Gastroesophageal sphincter (tissue), 4 donors: ENCODE measurements at regions not wholly inside any gene's neighbourhood (a gene's known extent, or its start where the extent isn't known, plus 50 kb on each side); places are given as distances from the start of the nearest gene placed in this dataset.
A peak's percentile ranks its signal among the peaks of the same experiment; 100 is the strongest.
"Not testable (repeated sequence)": the region's sequence is repeated elsewhere in the genome, so short reads cannot be mapped to it uniquely, and the experiment has no call there.

Experiments used
- ATAC-seq: fragments of 150-250 bp; one replicate; pipeline ENCODE4 v1.9.1; 2016; ENCODE audit warnings: mild to moderate bottlenecking, moderate library complexity
- H3K27ac ChIP-seq, 4 donors: fragments of 200-600 bp; sonication (generic) in 3 of 4; 1 replicate in 3 of 4; 2 replicates in 1 of 4; pipeline ENCODE4 v1.5.1; 2016 to 2019
- H3K27me3 ChIP-seq: fragments of 200-600 bp; sonication (generic); one replicate; pipeline ENCODE4 v1.5.1; 2019
- H3K36me3 ChIP-seq, 2 donors: fragments of 200-600 bp; sonication (generic); one replicate each; pipeline ENCODE4 v1.5.1; 2019; ENCODE audit warnings: control low read depth in 1 of 2
- H3K4me1 ChIP-seq, 3 donors: fragments of 200-600 bp; sonication (generic); 1 replicate in 2 of 3; 2 replicates in 1 of 3; pipeline ENCODE4 v1.5.1; 2016 to 2019; ENCODE audit warnings: control low read depth in 2 of 3
- H3K4me3 ChIP-seq, 2 donors: fragments of 200-600 bp; sonication (generic); one replicate each; pipeline ENCODE4 v1.5.1; 2019; ENCODE audit warnings: mild to moderate bottlenecking in 1 of 2, moderate library complexity in 1 of 2
- H3K9me3 ChIP-seq, 3 donors: fragments of 200-600 bp; sonication (generic); one replicate each; pipeline ENCODE4 v1.5.1; 2017 to 2019; ENCODE audit warnings: control low read depth in 2 of 3
- CTCF ChIP-seq, 4 experiments: fragments of 200-600 bp in 2 of 4; fragments of 450-650 bp in 2 of 4; sonication (generic) in 1 of 4; IDR thresholded peaks; one replicate each; pipeline ENCODE4 v1.5.1; 2017 to 2019; ENCODE audit warnings: antibody characterized with exemption in 4 of 4, mild to moderate bottlenecking in 2 of 4, moderate library complexity in 2 of 4
- EP300 ChIP-seq: sonication (generic); formaldehyde crosslinking; IDR thresholded peaks from one replicate; pipeline ENCODE4 v1.6.1; 2017; ENCODE audit warnings: antibody characterized with exemption, mild to moderate bottlenecking
- POLR2A ChIP-seq, 2 donors: fragments of 450-650 bp; IDR thresholded peaks; one replicate each; pipeline ENCODE4 v1.6.1; 2017; ENCODE audit warnings: antibody characterized with exemption in 2 of 2, mild to moderate bottlenecking in 2 of 2, moderate library complexity in 1 of 2
- POLR2AphosphoS5 ChIP-seq: sonication (generic); formaldehyde crosslinking; IDR thresholded peaks from one replicate; pipeline ENCODE4 v1.6.1; 2017; ENCODE audit warnings: antibody characterized with exemption
- WGBS, 2 donors: methylation state at CpG; one replicate each; pipeline ENCODE4 v1.1.5; 2018; ENCODE audit warnings: low coverage in 1 of 2; 5-methylcytosine and 5-hydroxymethylcytosine counted together

DNA sequence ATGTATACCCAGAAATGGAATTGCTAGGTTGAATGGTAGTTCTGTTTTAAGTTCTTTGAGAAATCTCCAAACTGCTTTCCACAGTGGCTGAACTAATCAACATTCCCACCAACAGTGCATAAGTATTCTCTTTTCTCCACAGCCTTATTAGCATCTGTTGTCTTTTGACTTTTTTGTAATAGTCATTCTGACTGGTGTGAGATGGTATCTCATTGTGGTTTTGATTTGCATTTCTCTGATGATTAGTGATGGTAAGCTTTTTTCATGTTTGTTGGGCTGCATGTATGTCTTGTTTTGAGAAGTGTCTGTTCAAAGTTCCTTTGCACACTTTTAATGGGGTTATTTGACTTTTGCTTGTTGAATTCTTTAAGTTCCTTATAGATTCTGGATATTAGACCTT lies 52.4 kb upstream of the EHHADH start:
- Histone ChIP-seq H3K36me3 (peaks cover 0 to 26% of the 10 kb centered on the region in 2 donors), H3K9me3 (peaks cover 0 to 16% (median 0%) of the 10 kb centered on the region in 3 donors)
- not testable (repeated sequence) for H3K27me3 ChIP-seq, H3K4me1 ChIP-seq, H3K4me3 ChIP-seq, ATAC-seq, H3K27ac ChIP-seq

DNA sequence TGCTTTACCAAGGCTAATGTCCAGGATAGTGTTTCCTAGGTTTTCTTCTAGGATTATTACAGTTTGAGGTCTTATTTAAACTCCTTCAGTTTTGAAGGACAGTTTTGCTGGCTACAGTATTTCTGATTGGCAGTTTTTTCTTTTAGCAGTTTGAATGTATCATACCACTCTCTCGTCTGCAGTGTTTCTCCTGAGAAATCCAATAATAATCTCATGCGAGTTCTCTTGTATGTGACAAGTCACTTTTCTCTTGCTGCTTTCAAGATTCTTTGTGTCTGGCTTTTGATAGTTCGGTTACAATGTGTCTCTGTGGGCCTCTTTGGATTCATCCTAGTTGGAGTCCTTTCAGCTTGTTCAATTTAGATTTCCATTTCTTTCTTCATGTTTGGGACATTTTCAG lies 53.0 kb upstream of the EHHADH start:
- H3K36me3 ChIP-seq: peaks cover 0 to 26% of the 10 kb centered on the region in 2 donors
- no peak for TF ChIP-seq POLR2AphosphoS5
- TF ChIP-seq EP300: no peak
- TF ChIP-seq CTCF (IDR thresholded peaks at IDR 0.05): no peak
- TF ChIP-seq POLR2A (IDR thresholded peaks at IDR 0.05): no peak
- H3K27me3 ChIP-seq: no peaks in the 10 kb centered on the region
- no peak overlapping the region for H3K27ac ChIP-seq
- no peaks in the 10 kb centered on the region for H3K4me1 ChIP-seq
- no peak overlapping the region for H3K4me3 ChIP-seq
- ATAC-seq: no peak
- H3K9me3 ChIP-seq: peaks cover 0 to 16% (median 0%) of the 10 kb centered on the region in 3 donors
- WGBS, 2 donors: 97 to 98% methylated on average over 3 of the region's 3 CpGs

DNA sequence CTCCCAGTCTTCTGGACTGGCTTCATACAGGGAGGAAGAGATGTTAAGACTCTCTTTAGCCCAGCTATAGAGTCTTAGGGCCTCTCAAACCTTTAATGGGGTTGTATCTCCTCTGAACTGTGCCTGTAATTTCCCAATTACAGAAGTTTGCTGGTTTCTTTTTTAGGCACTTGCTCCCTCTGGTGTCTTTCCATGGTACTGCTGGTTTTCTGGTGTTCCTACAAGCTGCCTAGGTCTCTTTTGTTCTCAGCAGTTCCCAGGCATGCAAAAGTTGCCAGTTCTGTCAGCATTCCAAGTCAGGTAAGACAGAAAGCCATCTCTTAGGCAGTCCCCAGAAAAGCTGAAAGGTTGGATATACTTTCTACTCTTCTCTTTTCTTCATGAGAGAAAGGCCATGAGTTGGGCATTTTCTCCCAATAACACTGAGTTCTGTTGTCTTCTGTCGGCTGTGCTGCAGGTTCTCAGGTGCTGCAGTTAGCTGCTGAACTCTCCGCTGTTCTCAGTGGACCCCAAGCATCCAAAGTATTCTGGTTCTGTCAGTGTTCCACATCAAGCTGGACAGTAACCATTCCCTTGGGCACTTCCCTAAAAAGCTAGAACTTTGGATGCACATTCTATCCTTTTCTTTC lies 54.4 kb upstream of the EHHADH start:
- Histone ChIP-seq H3K27ac (no peak overlapping the region), H3K36me3 (peaks cover 0 to 26% of the 10 kb centered on the region in 2 donors), H3K4me1 (no peaks in the 10 kb centered on the region), H3K9me3 (peaks cover 0 to 16% (median 0%) of the 10 kb centered on the region in 3 donors), H3K27me3 (no peaks in the 10 kb centered on the region), H3K4me3 (no peak overlapping the region)
- no peak for ATAC-seq
- 82 to 89% methylated on average over 2 of the region's 2 CpGs for WGBS, 2 donors
- TF ChIP-seq CTCF (IDR thresholded peaks at IDR 0.05) (peak in 2 of 4 experiments; percentile 30 to 46), POLR2A (IDR thresholded peaks at IDR 0.05) (no peak)

DNA sequence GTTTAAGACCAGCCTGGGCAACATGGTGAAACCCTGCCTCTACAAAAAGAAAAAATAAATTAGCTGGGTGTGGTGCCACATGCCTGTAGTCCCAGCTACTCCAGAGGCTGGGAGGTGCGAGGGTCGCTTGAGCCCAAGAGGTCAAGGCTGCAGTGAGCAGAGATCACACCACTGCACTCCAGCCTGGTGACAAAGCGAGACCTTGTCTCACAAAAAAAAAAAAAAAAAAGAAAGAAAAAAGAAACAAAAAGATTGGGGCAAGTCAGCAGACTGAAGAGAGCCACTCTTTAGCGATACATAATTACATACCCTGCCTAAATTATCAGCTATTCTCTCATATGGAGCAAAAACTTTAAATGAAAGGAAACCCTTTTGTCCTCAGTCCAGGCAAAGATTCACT lies 53.6 kb upstream of the MAP3K13 start:
- Histone ChIP-seq H3K27ac (no peak overlapping the region), H3K36me3 (peaks cover 0 to 26% of the 10 kb centered on the region in 2 donors), H3K4me1 (no peaks in the 10 kb centered on the region), H3K9me3 (peaks cover 0 to 16% (median 0%) of the 10 kb centered on the region in 3 donors), H3K4me3 (no peak overlapping the region), H3K27me3 (no peaks in the 10 kb centered on the region)
- no peak for ATAC-seq
- 47 to 92% methylated on average over 2 of the region's 4 CpGs for WGBS, 2 donors
- TF ChIP-seq CTCF (IDR thresholded peaks at IDR 0.05): no peak
- no peak for TF ChIP-seq POLR2A (IDR thresholded peaks at IDR 0.05)
- no peak for TF ChIP-seq POLR2AphosphoS5
- no peak for TF ChIP-seq EP300

- no peak for ATAC-seq
- Histone ChIP-seq H3K4me1 (no peaks in the 10 kb centered on the region), H3K27ac (no peak overlapping the region), H3K9me3 (peaks cover 0 to 16% (median 0%) of the 10 kb centered on the region in 3 donors), H3K4me3 (no peak overlapping the region), H3K36me3 (peaks cover 0 to 23% of the 10 kb centered on the region in 2 donors), H3K27me3 (no peaks in the 10 kb centered on the region)
- TF ChIP-seq EP300 (no peak), POLR2A (IDR thresholded peaks at IDR 0.05) (no peak), CTCF (IDR thresholded peaks at IDR 0.05) (no peak), POLR2AphosphoS5 (no peak)
- 86% methylated on average over 3 of the region's 3 CpGs; no CpG with 5 or more reads in 1 of the 2 donors for WGBS, 2 donors
These were observed 53.1 kb upstream of the MAP3K13 start for GRCh38 chr3:185309795-185310194.
